GM10248 (cell line): ENCODE measurements at regions not wholly inside any gene's neighbourhood (a gene's known extent, or its start where the extent isn't known, plus 50 kb on each side); places are given as distances from the start of the nearest gene placed in this dataset.

ENCODE experiments used
- CTCF ChIA-PET: fragments of 300-600 bp; sonication (Branson Sonifier 250); formaldehyde crosslinking; extraction: SDS; loops from one replicate; lab custom pipeline; 2021; ENCODE audit warnings: antibody characterized with exemption; lab: Yijun Ruan, JAX
- POLR2A ChIA-PET: fragments of 350-650 bp; sonication (Branson Sonifier 250); formaldehyde crosslinking; extraction: SDS; loops from one replicate; lab custom pipeline; 2020; ENCODE audit warnings: antibody characterized with exemption; lab: Yijun Ruan, JAX
- DNase-seq: peaks from one replicate; pipeline ENCODE4 v3.0.0; 2012; ENCODE audit errors: extremely low spot score
- TF ChIP-seq, protein P1 (sequence below): IDR thresholded peaks from 2 replicates; pipeline ENCODE4 v1.5.1; 2012; ENCODE audit warnings: mild to moderate bottlenecking, low read depth; ENCODE audit errors: extremely low read depth, missing control alignments, control extremely low read depth

GRCh38 chr21:15986277-15986676, 256.5 kb downstream of the USP25 start:
- CTCF ChIA-PET: no interaction called here
- DNase-seq: no peak
- TF ChIP-seq, protein P1, sequence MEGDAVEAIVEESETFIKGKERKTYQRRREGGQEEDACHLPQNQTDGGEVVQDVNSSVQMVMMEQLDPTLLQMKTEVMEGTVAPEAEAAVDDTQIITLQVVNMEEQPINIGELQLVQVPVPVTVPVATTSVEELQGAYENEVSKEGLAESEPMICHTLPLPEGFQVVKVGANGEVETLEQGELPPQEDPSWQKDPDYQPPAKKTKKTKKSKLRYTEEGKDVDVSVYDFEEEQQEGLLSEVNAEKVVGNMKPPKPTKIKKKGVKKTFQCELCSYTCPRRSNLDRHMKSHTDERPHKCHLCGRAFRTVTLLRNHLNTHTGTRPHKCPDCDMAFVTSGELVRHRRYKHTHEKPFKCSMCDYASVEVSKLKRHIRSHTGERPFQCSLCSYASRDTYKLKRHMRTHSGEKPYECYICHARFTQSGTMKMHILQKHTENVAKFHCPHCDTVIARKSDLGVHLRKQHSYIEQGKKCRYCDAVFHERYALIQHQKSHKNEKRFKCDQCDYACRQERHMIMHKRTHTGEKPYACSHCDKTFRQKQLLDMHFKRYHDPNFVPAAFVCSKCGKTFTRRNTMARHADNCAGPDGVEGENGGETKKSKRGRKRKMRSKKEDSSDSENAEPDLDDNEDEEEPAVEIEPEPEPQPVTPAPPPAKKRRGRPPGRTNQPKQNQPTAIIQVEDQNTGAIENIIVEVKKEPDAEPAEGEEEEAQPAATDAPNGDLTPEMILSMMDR: no peak
- POLR2A ChIA-PET: no interaction called here

GRCh38 chr21:15992171-15992570, 262.4 kb downstream of the USP25 start:
- ChIA-PET CTCF (no interaction called here), POLR2A (no interaction called here)
- TF ChIP-seq, protein P1: no peak

DNA sequence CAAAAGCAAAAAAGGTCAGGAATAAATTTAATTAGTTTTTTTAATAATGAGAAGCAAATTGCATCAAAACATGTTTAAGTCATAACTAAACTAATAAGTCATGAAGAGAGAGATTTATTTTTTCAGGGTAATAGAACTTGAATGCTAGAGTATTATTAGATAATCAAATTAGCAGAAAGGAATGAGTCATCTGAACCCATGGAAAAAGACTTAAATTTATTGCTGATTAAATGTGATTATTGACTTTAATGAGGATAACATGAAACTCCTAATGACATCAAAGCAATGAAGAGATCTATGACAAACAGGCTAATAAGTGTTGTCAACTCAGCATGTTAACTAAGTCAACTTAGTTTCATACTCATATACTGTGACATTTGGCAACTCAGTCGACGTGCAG, 264.2 kb downstream of the USP25 start:
- ChIA-PET POLR2A (no interaction called here), CTCF (no interaction called here)
- no peak for DNase-seq
- TF ChIP-seq, protein P1: no peak

More at GRCh38 chr21:15992171-15992570, 262.4 kb downstream of the USP25 start:
- DNase-seq: no peak

DNA sequence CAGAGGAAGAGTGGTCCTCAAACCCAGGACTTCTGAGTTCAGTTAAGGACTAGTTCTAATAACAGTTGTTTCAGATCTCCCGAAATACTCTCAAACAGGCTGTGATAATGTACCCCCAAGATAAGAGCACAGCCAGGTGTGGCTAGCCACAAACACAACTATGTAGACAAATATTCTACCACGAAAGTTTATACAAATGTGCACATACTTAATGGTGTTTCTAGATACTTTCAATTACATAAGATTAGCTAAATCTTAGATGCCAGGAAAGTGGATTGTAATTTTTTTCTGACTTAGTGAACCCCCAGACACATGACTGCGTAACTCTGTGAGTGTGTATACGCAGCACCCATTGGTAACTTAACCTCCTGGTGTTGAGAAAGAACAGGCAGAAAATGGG, 270.0 kb downstream of the USP25 start:
- ChIA-PET CTCF (no interaction called here), POLR2A (no interaction called here)
- TF ChIP-seq, protein P1: no peak
- DNase-seq: no peak

GRCh38 chr21:16002874-16003466, 273.2 kb downstream of the USP25 start:
- POLR2A ChIA-PET: no interaction called here
- no peak for DNase-seq
- TF ChIP-seq, protein P1: no peak
- CTCF ChIA-PET: no interaction called here

- TF ChIP-seq, protein P1: no peak
- DNase-seq: no peak
- CTCF ChIA-PET: no interaction called here
- POLR2A ChIA-PET: no interaction called here
Observed at GRCh38 chr21:16004086-16004485, 274.3 kb downstream of the USP25 start.

DNA sequence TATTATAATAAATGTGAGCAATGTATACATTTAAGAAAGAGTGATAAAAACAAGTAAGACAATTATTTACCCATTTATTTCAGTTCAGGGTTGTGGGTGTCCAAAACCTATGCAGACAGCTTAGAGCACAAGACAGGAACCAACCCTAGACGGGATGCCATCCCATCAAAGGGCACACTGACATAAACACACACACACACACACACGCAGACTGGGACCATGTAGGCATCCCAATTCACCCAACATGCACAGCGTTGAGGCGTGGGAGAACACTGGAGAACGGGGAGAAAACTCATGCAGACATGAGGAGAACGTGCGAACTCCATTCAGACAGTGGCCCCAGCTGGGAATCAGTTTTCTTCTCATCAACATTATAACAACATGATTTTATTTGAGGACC, 274.7 kb downstream of the USP25 start:
- DNase-seq: no peak
- CTCF ChIA-PET: no interaction called here
- POLR2A ChIA-PET: no interaction called here
- TF ChIP-seq, protein P1: no peak
